GM18870 (cell line): ENCODE measurements at regions not wholly inside any gene's neighbourhood (a gene's known extent, or its start where the extent isn't known, plus 50 kb on each side); places are given as distances from the start of the nearest gene placed in this dataset.
"Not testable (repeated sequence)": the region's sequence is repeated elsewhere in the genome, so short reads cannot be mapped to it uniquely, and the experiment has no call there.

ENCODE experiments used
- ATAC-seq: cut with Tn5 transposase; IDR thresholded peaks from one replicate; pipeline ENCODE4 v1.9.1; 2021; ENCODE audit warnings: moderate library complexity; ENCODE audit not compliant: unreplicated experiment

GRCh38 chr22:48079505-48080290 is 1317.2 kb downstream of the TBC1D22A start:
- no peak for ATAC-seq

GRCh38 chr22:48078825-48079224 is 1316.4 kb downstream of the TBC1D22A start:
- no peak for ATAC-seq

- ATAC-seq, result no peak
These were observed 1315.2 kb downstream of the TBC1D22A start for GRCh38 chr22:48077699-48078098.

- no peak for ATAC-seq
These were observed 1313.6 kb downstream of the TBC1D22A start for GRCh38 chr22:48076008-48076407.

GRCh38 chr22:48075604-48076003 is 1313.2 kb downstream of the TBC1D22A start:
- no peak for ATAC-seq

- ATAC-seq, result no peak
These were observed 1310.3 kb downstream of the TBC1D22A start for GRCh38 chr22:48072777-48073176.

GRCh38 chr22:48071828-48072227 is 1309.4 kb downstream of the TBC1D22A start:
- ATAC-seq, result no peak

GRCh38 chr22:48071305-48071704 is 1308.9 kb downstream of the TBC1D22A start:
- no peak for ATAC-seq

GRCh38 chr22:48070760-48071159 is 1308.3 kb downstream of the TBC1D22A start:
- no peak for ATAC-seq

- no peak for ATAC-seq
These were observed 1307.6 kb downstream of the TBC1D22A start for GRCh38 chr22:48070083-48070482.

GRCh38 chr22:48069256-48069655 is 1306.8 kb downstream of the TBC1D22A start:
- ATAC-seq, result no peak

GRCh38 chr22:48068323-48068885 is 1306.0 kb downstream of the TBC1D22A start:
- ATAC-seq, result no peak

- ATAC-seq, result no peak
These were observed 1303.4 kb downstream of the TBC1D22A start for GRCh38 chr22:48065892-48066291.

- no peak for ATAC-seq
These were observed 1299.3 kb downstream of the TBC1D22A start for GRCh38 chr22:48061726-48062125.

GRCh38 chr22:48060266-48060665 is 1297.8 kb downstream of the TBC1D22A start:
- no peak for ATAC-seq

- not testable (repeated sequence) for ATAC-seq
These were observed 1297.1 kb downstream of the TBC1D22A start for GRCh38 chr22:48059521-48059920.

GRCh38 chr22:48057116-48057835 is 1294.8 kb downstream of the TBC1D22A start:
- no peak for ATAC-seq

- ATAC-seq, result no peak
These were observed 1293.4 kb downstream of the TBC1D22A start for GRCh38 chr22:48055827-48056226.

- no peak for ATAC-seq
These were observed 1292.7 kb downstream of the TBC1D22A start for GRCh38 chr22:48055185-48055584.

- ATAC-seq, result no peak
These were observed 1292.1 kb downstream of the TBC1D22A start for GRCh38 chr22:48054596-48054995.

- no peak for ATAC-seq
These were observed 1291.5 kb downstream of the TBC1D22A start for GRCh38 chr22:48053973-48054372.

- no peak for ATAC-seq
These were observed 1291.0 kb downstream of the TBC1D22A start for GRCh38 chr22:48053486-48053885.
